Activated naive CD4-positive, alpha-beta T cell treated with anti-CD3 and anti-CD28 coated beads, Interleukin-2, amount 50 U/mL, for 24 hours (primary cell): ENCODE measurements at regions not wholly inside any gene's neighbourhood (a gene's known extent, or its start where the extent isn't known, plus 50 kb on each side); places are given as distances from the start of the nearest gene placed in this dataset.
A peak's percentile ranks its signal among the peaks of the same experiment; 100 is the strongest.

Source experiments
- H3K27ac Mint-ChIP-seq: one replicate; pipeline ENCODE4 v1.8.0; 2021; ENCODE audit warnings: mild to moderate bottlenecking, mixed read lengths
- H3K27me3 Mint-ChIP-seq: one replicate; pipeline ENCODE4 v1.8.0; 2021; ENCODE audit warnings: mixed read lengths
- H3K36me3 Mint-ChIP-seq: one replicate; pipeline ENCODE4 v1.8.0; 2021; ENCODE audit warnings: mixed read lengths
- H3K4me1 Mint-ChIP-seq: one replicate; pipeline ENCODE4 v1.8.0; 2021; ENCODE audit warnings: mixed read lengths
- H3K4me3 Mint-ChIP-seq: one replicate; pipeline ENCODE4 v1.8.0; 2021; ENCODE audit warnings: mild to moderate bottlenecking, mixed read lengths
- H3K9me3 Mint-ChIP-seq: one replicate; pipeline ENCODE4 v1.8.0; 2021; ENCODE audit warnings: mixed read lengths

- Mint-ChIP-seq H3K4me3 (no peak overlapping the region), H3K27ac (no peak overlapping the region), H3K36me3 (no peaks in the 10 kb centered on the region), H3K9me3 (no peaks in the 10 kb centered on the region), H3K4me1 (no peaks in the 10 kb centered on the region), H3K27me3 (no peaks in the 10 kb centered on the region)
Measured at GRCh38 chr1:229986737-229987337, 80.2 kb upstream of the GALNT2 start.

- Mint-ChIP-seq H3K27me3 (no peaks in the 10 kb centered on the region), H3K27ac (no peak overlapping the region), H3K4me3 (no peak overlapping the region), H3K36me3 (no peaks in the 10 kb centered on the region), H3K9me3 (no peaks in the 10 kb centered on the region), H3K4me1 (no peaks in the 10 kb centered on the region)
Measured at GRCh38 chr1:229987953-229988352, 79.1 kb upstream of the GALNT2 start.

- no peaks in the 10 kb centered on the region for H3K9me3 Mint-ChIP-seq
- no peaks in the 10 kb centered on the region for H3K27me3 Mint-ChIP-seq
- H3K4me3 Mint-ChIP-seq: no peak overlapping the region
- H3K4me1 Mint-ChIP-seq: no peaks in the 10 kb centered on the region
- H3K36me3 Mint-ChIP-seq: no peaks in the 10 kb centered on the region
- H3K27ac Mint-ChIP-seq: peak overlapping the region; percentile 3
Measured at GRCh38 chr1:229988534-229988933, 78.5 kb upstream of the GALNT2 start.

- Mint-ChIP-seq H3K36me3 (no peaks in the 10 kb centered on the region), H3K27me3 (no peaks in the 10 kb centered on the region), H3K27ac (no peak overlapping the region), H3K4me1 (no peaks in the 10 kb centered on the region), H3K9me3 (no peaks in the 10 kb centered on the region), H3K4me3 (no peak overlapping the region)
Measured at GRCh38 chr1:229989591-229990248, 77.3 kb upstream of the GALNT2 start.

- no peaks in the 10 kb centered on the region for H3K27me3 Mint-ChIP-seq
- H3K36me3 Mint-ChIP-seq: no peaks in the 10 kb centered on the region
- H3K4me3 Mint-ChIP-seq: no peak overlapping the region
- H3K9me3 Mint-ChIP-seq: no peaks in the 10 kb centered on the region
- no peak overlapping the region for H3K27ac Mint-ChIP-seq
- no peaks in the 10 kb centered on the region for H3K4me1 Mint-ChIP-seq
Measured at GRCh38 chr1:229990326-229990725, 76.7 kb upstream of the GALNT2 start.

- H3K36me3 Mint-ChIP-seq: no peaks in the 10 kb centered on the region
- H3K27ac Mint-ChIP-seq: no peak overlapping the region
- H3K27me3 Mint-ChIP-seq: no peaks in the 10 kb centered on the region
- no peaks in the 10 kb centered on the region for H3K9me3 Mint-ChIP-seq
- no peak overlapping the region for H3K4me3 Mint-ChIP-seq
- no peaks in the 10 kb centered on the region for H3K4me1 Mint-ChIP-seq
Measured at GRCh38 chr1:229991104-229991513, 75.9 kb upstream of the GALNT2 start.

GRCh38 chr1:229991724-229992333 is 75.2 kb upstream of the GALNT2 start:
- Mint-ChIP-seq H3K36me3 (no peaks in the 10 kb centered on the region), H3K4me1 (no peaks in the 10 kb centered on the region), H3K9me3 (no peaks in the 10 kb centered on the region), H3K27ac (no peak overlapping the region), H3K27me3 (no peaks in the 10 kb centered on the region), H3K4me3 (no peak overlapping the region)

GRCh38 chr1:229993060-229993459 is 74.0 kb upstream of the GALNT2 start:
- H3K27me3 Mint-ChIP-seq: no peaks in the 10 kb centered on the region
- no peak overlapping the region for H3K4me3 Mint-ChIP-seq
- H3K4me1 Mint-ChIP-seq: no peaks in the 10 kb centered on the region
- H3K36me3 Mint-ChIP-seq: no peaks in the 10 kb centered on the region
- no peak overlapping the region for H3K27ac Mint-ChIP-seq
- no peaks in the 10 kb centered on the region for H3K9me3 Mint-ChIP-seq

- H3K36me3 Mint-ChIP-seq: no peaks in the 10 kb centered on the region
- no peak overlapping the region for H3K4me3 Mint-ChIP-seq
- H3K4me1 Mint-ChIP-seq: no peaks in the 10 kb centered on the region
- H3K27me3 Mint-ChIP-seq: no peaks in the 10 kb centered on the region
- no peaks in the 10 kb centered on the region for H3K9me3 Mint-ChIP-seq
- no peak overlapping the region for H3K27ac Mint-ChIP-seq
Measured at GRCh38 chr1:229993894-229994293, 73.1 kb upstream of the GALNT2 start.

GRCh38 chr1:229999004-229999670 is 67.9 kb upstream of the GALNT2 start:
- no peaks in the 10 kb centered on the region for H3K9me3 Mint-ChIP-seq
- H3K4me1 Mint-ChIP-seq: no peaks in the 10 kb centered on the region
- H3K27me3 Mint-ChIP-seq: no peaks in the 10 kb centered on the region
- H3K4me3 Mint-ChIP-seq: no peak overlapping the region
- no peak overlapping the region for H3K27ac Mint-ChIP-seq
- no peaks in the 10 kb centered on the region for H3K36me3 Mint-ChIP-seq

- no peaks in the 10 kb centered on the region for H3K4me1 Mint-ChIP-seq
- no peak overlapping the region for H3K4me3 Mint-ChIP-seq
- no peak overlapping the region for H3K27ac Mint-ChIP-seq
- H3K9me3 Mint-ChIP-seq: no peaks in the 10 kb centered on the region
- H3K36me3 Mint-ChIP-seq: no peaks in the 10 kb centered on the region
- no peaks in the 10 kb centered on the region for H3K27me3 Mint-ChIP-seq
Measured at GRCh38 chr1:230000493-230001184, 66.4 kb upstream of the GALNT2 start.

GRCh38 chr1:230002164-230002803 is 64.8 kb upstream of the GALNT2 start:
- no peaks in the 10 kb centered on the region for H3K27me3 Mint-ChIP-seq
- no peak overlapping the region for H3K27ac Mint-ChIP-seq
- no peaks in the 10 kb centered on the region for H3K9me3 Mint-ChIP-seq
- no peaks in the 10 kb centered on the region for H3K36me3 Mint-ChIP-seq
- no peaks in the 10 kb centered on the region for H3K4me1 Mint-ChIP-seq
- H3K4me3 Mint-ChIP-seq: no peak overlapping the region

- Mint-ChIP-seq H3K27me3 (no peaks in the 10 kb centered on the region), H3K9me3 (no peaks in the 10 kb centered on the region), H3K4me1 (no peaks in the 10 kb centered on the region), H3K36me3 (no peaks in the 10 kb centered on the region), H3K4me3 (no peak overlapping the region), H3K27ac (no peak overlapping the region)
Measured at GRCh38 chr1:230003409-230003808, 63.6 kb upstream of the GALNT2 start.

GRCh38 chr1:230005040-230005439 is 62.0 kb upstream of the GALNT2 start:
- H3K27me3 Mint-ChIP-seq: no peaks in the 10 kb centered on the region
- no peak overlapping the region for H3K27ac Mint-ChIP-seq

GRCh38 chr1:230008721-230009120 is 58.3 kb upstream of the GALNT2 start:
- Mint-ChIP-seq H3K27me3 (no peaks in the 10 kb centered on the region), H3K4me1 (no peaks in the 10 kb centered on the region), H3K27ac (no peak overlapping the region), H3K4me3 (no peak overlapping the region), H3K9me3 (no peaks in the 10 kb centered on the region), H3K36me3 (no peaks in the 10 kb centered on the region)

More at GRCh38 chr1:230005040-230005439, 62.0 kb upstream of the GALNT2 start:
- H3K9me3 Mint-ChIP-seq: no peaks in the 10 kb centered on the region
- H3K36me3 Mint-ChIP-seq: no peaks in the 10 kb centered on the region
- no peak overlapping the region for H3K4me3 Mint-ChIP-seq
- no peaks in the 10 kb centered on the region for H3K4me1 Mint-ChIP-seq
